Tibial nerve (tissue), 4 donors: ENCODE measurements at regions not wholly inside any gene's neighbourhood (a gene's known extent, or its start where the extent isn't known, plus 50 kb on each side); places are given as distances from the start of the nearest gene placed in this dataset.
A peak's percentile ranks its signal among the peaks of the same experiment; 100 is the strongest.

Experiments used
- DNase-seq, 2 donors: peaks; one replicate each; pipeline ENCODE4 v3.0.0-alpha.2; 2019; ENCODE audit warnings: low spot score in 2 of 2
- H3K27ac ChIP-seq, 4 donors: fragments of 200-600 bp; sonication (generic) in 3 of 4; one replicate each; pipeline ENCODE4 v1.5.1; 2017 to 2019; ENCODE audit warnings: mild to moderate bottlenecking in 1 of 4
- H3K27me3 ChIP-seq, 2 donors: fragments of 200-600 bp; sonication (generic) in 1 of 2; one replicate each; pipeline versions ENCODE4 v1.5.1 to v1.6.0; 2017 to 2019
- H3K36me3 ChIP-seq, 3 donors: fragments of 200-600 bp; sonication (generic); one replicate each; pipeline ENCODE4 v1.5.1; 2018 to 2019
- H3K4me1 ChIP-seq, 4 donors: fragments of 200-600 bp; sonication (generic) in 3 of 4; one replicate each; pipeline ENCODE4 v1.5.1; 2017 to 2019
- H3K4me3 ChIP-seq, 4 donors: fragments of 200-600 bp; sonication (generic) in 3 of 4; one replicate each; pipeline ENCODE4 v1.5.1; 2017 to 2019; ENCODE audit warnings: mild to moderate bottlenecking in 1 of 4, moderate library complexity in 1 of 4
- H3K9me3 ChIP-seq, 4 donors: fragments of 200-600 bp; sonication (generic) in 3 of 4; one replicate each; pipeline ENCODE4 v1.5.1; 2017 to 2019
- CTCF ChIP-seq, 5 experiments: fragments of 200-600 bp in 3 of 5; fragments of 450-650 bp in 2 of 5; sonication (generic) in 3 of 5; IDR thresholded peaks; one replicate each; pipeline ENCODE4 v1.5.1; 2016 to 2019; ENCODE audit warnings: antibody characterized with exemption in 5 of 5, mild to moderate bottlenecking in 3 of 5, moderate library complexity in 2 of 5
- EP300 ChIP-seq, 2 donors: sonication (generic); formaldehyde crosslinking; IDR thresholded peaks; one replicate each; pipeline ENCODE4 v1.6.1; 2017; ENCODE audit warnings: antibody characterized with exemption in 2 of 2, mild to moderate bottlenecking in 1 of 2
- POLR2A ChIP-seq, 2 donors: fragments of 450-650 bp; IDR thresholded peaks; one replicate each; pipeline ENCODE4 v1.6.1; 2017; ENCODE audit warnings: antibody characterized with exemption in 2 of 2, mild to moderate bottlenecking in 2 of 2, moderate library complexity in 2 of 2
- WGBS, 2 donors: methylation state at CpG; one replicate each; pipeline ENCODE4 v1.1.5; 2018; 5-methylcytosine and 5-hydroxymethylcytosine counted together

- TF ChIP-seq POLR2A (IDR thresholded peaks at IDR 0.05) = no peak
- TF ChIP-seq EP300 (IDR thresholded peaks at IDR 0.05) = no peak
- no peak for TF ChIP-seq CTCF (IDR thresholded peaks at IDR 0.05)
- Histone ChIP-seq H3K27ac (no peak overlapping the region), H3K36me3 (no peaks in the 10 kb centered on the region), H3K4me3 (no peak overlapping the region), H3K9me3 (no peaks in the 10 kb centered on the region), H3K4me1 (no peaks in the 10 kb centered on the region), H3K27me3 (no peaks in the 10 kb centered on the region)
- 81 to 90% methylated on average over 1 of the region's 1 CpG for WGBS, 2 donors
- no peak for DNase-seq
Measured at GRCh38 chr6:144928847-144929246, 643.7 kb downstream of the UTRN start.

GRCh38 chr6:144929262-144929661, 644.1 kb downstream of the UTRN start:
- no peak overlapping the region for H3K27ac ChIP-seq
- no peak for DNase-seq
- 89 to 95% methylated on average over 1 of the region's 1 CpG for WGBS, 2 donors
- no peaks in the 10 kb centered on the region for H3K4me1 ChIP-seq
- H3K36me3 ChIP-seq = no peaks in the 10 kb centered on the region
- H3K4me3 ChIP-seq = no peak overlapping the region
- H3K9me3 ChIP-seq = peaks cover 0 to 3% (median 0%) of the 10 kb centered on the region in 4 donors
- no peak for TF ChIP-seq EP300 (IDR thresholded peaks at IDR 0.05)
- TF ChIP-seq CTCF (IDR thresholded peaks at IDR 0.05) = no peak
- TF ChIP-seq POLR2A (IDR thresholded peaks at IDR 0.05) = no peak
- H3K27me3 ChIP-seq = no peaks in the 10 kb centered on the region

- Histone ChIP-seq H3K27ac (no peak overlapping the region), H3K27me3 (no peaks in the 10 kb centered on the region), H3K36me3 (no peaks in the 10 kb centered on the region), H3K4me3 (no peak overlapping the region), H3K4me1 (no peaks in the 10 kb centered on the region), H3K9me3 (peaks cover 0 to 9% (median 0%) of the 10 kb centered on the region in 4 donors)
- peak in 1 of 2 donors; percentile 51 for DNase-seq
- TF ChIP-seq EP300 (IDR thresholded peaks at IDR 0.05) (no peak), CTCF (IDR thresholded peaks at IDR 0.05) (peak; percentile 35 to 63 (median 52)), POLR2A (IDR thresholded peaks at IDR 0.05) (no peak)
- 58 to 60% methylated on average over 6 of the region's 6 CpGs for WGBS, 2 donors
Measured at GRCh38 chr6:144931172-144932035, 646.3 kb downstream of the UTRN start.

- 69% methylated on average over 1 of the region's 1 CpG for WGBS, 2 donors
- Histone ChIP-seq H3K4me3 (no peak overlapping the region), H3K27ac (no peak overlapping the region), H3K4me1 (no peaks in the 10 kb centered on the region), H3K27me3 (no peaks in the 10 kb centered on the region), H3K36me3 (no peaks in the 10 kb centered on the region), H3K9me3 (peaks cover 0 to 9% (median 0%) of the 10 kb centered on the region in 4 donors)
- DNase-seq = no peak
- no peak for TF ChIP-seq CTCF (IDR thresholded peaks at IDR 0.05)
- no peak for TF ChIP-seq EP300 (IDR thresholded peaks at IDR 0.05)
- TF ChIP-seq POLR2A (IDR thresholded peaks at IDR 0.05) = no peak
Measured at GRCh38 chr6:144932621-144933020, 647.5 kb downstream of the UTRN start.

GRCh38 chr6:144935181-144935580, 650.0 kb downstream of the UTRN start:
- H3K4me1 ChIP-seq = no peaks in the 10 kb centered on the region
- H3K36me3 ChIP-seq = no peaks in the 10 kb centered on the region
- H3K9me3 ChIP-seq = peaks cover 0 to 9% (median 0%) of the 10 kb centered on the region in 4 donors
- no peak for TF ChIP-seq EP300 (IDR thresholded peaks at IDR 0.05)
- TF ChIP-seq CTCF (IDR thresholded peaks at IDR 0.05) = no peak
- TF ChIP-seq POLR2A (IDR thresholded peaks at IDR 0.05) = no peak
- DNase-seq = no peak
- H3K27ac ChIP-seq = no peak overlapping the region
- H3K27me3 ChIP-seq = no peaks in the 10 kb centered on the region
- H3K4me3 ChIP-seq = no peak overlapping the region
